IPS DF 6.9 (cell line): ENCODE measurements at regions not wholly inside any gene's neighbourhood (a gene's known extent, or its start where the extent isn't known, plus 50 kb on each side); places are given as distances from the start of the nearest gene placed in this dataset.

Source experiments
- DNase-seq: peaks from one replicate; pipeline ENCODE4 v3.0.0-alpha.2; 2013; ENCODE audit warnings: low read depth, low spot score
- H3K27ac ChIP-seq: one replicate; pipeline ENCODE4 v1.5.1; 2013; ENCODE audit warnings: low read length, control low read depth
- H3K27me3 ChIP-seq: 2 replicates; pipeline ENCODE4 v1.6.1; 2013; ENCODE audit warnings: mild to moderate bottlenecking, low read length; ENCODE audit not compliant: control insufficient read depth, insufficient read depth
- H3K36me3 ChIP-seq: 2 replicates; pipeline ENCODE4 v1.6.1; 2013; ENCODE audit warnings: low read length; ENCODE audit not compliant: control insufficient read depth, insufficient read depth
- H3K4me1 ChIP-seq: 2 replicates; pipeline ENCODE4 v1.6.1; 2013; ENCODE audit warnings: low read length; ENCODE audit not compliant: control insufficient read depth, insufficient read depth
- H3K4me3 ChIP-seq: 2 replicates; pipeline ENCODE4 v1.5.1; 2013; ENCODE audit warnings: mild to moderate bottlenecking, low read length
- H3K9me3 ChIP-seq: 2 replicates; pipeline ENCODE4 v1.6.1; 2013; ENCODE audit warnings: low read length, inconsistent platforms; ENCODE audit not compliant: control insufficient read depth, insufficient read depth
- WGBS: extraction: QIAGEN DNeasy Blood & Tissue Kit; methylation state at CpG from one replicate; pipeline ENCODE4 v1.1.7; 2013; ENCODE audit warnings: mixed read lengths, missing lambda C conversion rate; ENCODE audit not compliant: insufficient read length, insufficient coverage; 5-methylcytosine and 5-hydroxymethylcytosine counted together

- no peaks in the 10 kb centered on the region for H3K4me1 ChIP-seq
- no peaks in the 10 kb centered on the region for H3K36me3 ChIP-seq
- no CpG with 5 or more reads among the region's 16 CpGs for WGBS
- no peak overlapping the region for H3K4me3 ChIP-seq
- no peak overlapping the region for H3K27ac ChIP-seq
- H3K9me3 ChIP-seq, result no peaks in the 10 kb centered on the region
- no peak for DNase-seq
- H3K27me3 ChIP-seq, result no peaks in the 10 kb centered on the region
These were observed 1214.3 kb upstream of the RAG2 start for GRCh38 chr11:37812281-37812880.

GRCh38 chr11:37811349-37811748 is 1213.3 kb upstream of the RAG2 start:
- H3K4me1 ChIP-seq, result no peaks in the 10 kb centered on the region
- no peak for DNase-seq
- no peaks in the 10 kb centered on the region for H3K9me3 ChIP-seq
- H3K4me3 ChIP-seq, result no peak overlapping the region
- H3K27ac ChIP-seq, result no peak overlapping the region
- no peaks in the 10 kb centered on the region for H3K27me3 ChIP-seq
- H3K36me3 ChIP-seq, result no peaks in the 10 kb centered on the region
- no CpG with 5 or more reads among the region's 7 CpGs for WGBS

GRCh38 chr11:37804666-37805065 is 1206.6 kb upstream of the RAG2 start:
- H3K4me3 ChIP-seq, result no peak overlapping the region
- H3K9me3 ChIP-seq, result no peaks in the 10 kb centered on the region
- no peaks in the 10 kb centered on the region for H3K36me3 ChIP-seq
- no peaks in the 10 kb centered on the region for H3K27me3 ChIP-seq
- DNase-seq, result no peak
- no CpG with 5 or more reads among the region's 2 CpGs for WGBS
- no peaks in the 10 kb centered on the region for H3K4me1 ChIP-seq
- no peak overlapping the region for H3K27ac ChIP-seq

GRCh38 chr11:37788141-37788877 is 1190.3 kb upstream of the RAG2 start:
- Histone ChIP-seq H3K36me3 (no peaks in the 10 kb centered on the region), H3K27ac (no peak overlapping the region), H3K9me3 (no peaks in the 10 kb centered on the region), H3K4me3 (no peak overlapping the region), H3K4me1 (no peaks in the 10 kb centered on the region), H3K27me3 (no peaks in the 10 kb centered on the region)
- no peak for DNase-seq
- WGBS, result no CpG with 5 or more reads among the region's 5 CpGs

- no peak overlapping the region for H3K4me3 ChIP-seq
- H3K27ac ChIP-seq, result no peak overlapping the region
- H3K36me3 ChIP-seq, result no peaks in the 10 kb centered on the region
- H3K4me1 ChIP-seq, result no peaks in the 10 kb centered on the region
- WGBS, result no CpG with 5 or more reads among the region's 1 CpG
- no peak for DNase-seq
- H3K9me3 ChIP-seq, result no peaks in the 10 kb centered on the region
- H3K27me3 ChIP-seq, result no peaks in the 10 kb centered on the region
These were observed 1188.2 kb upstream of the RAG2 start for GRCh38 chr11:37786214-37786755.

GRCh38 chr11:37774441-37774840 is 1176.4 kb upstream of the RAG2 start:
- H3K4me1 ChIP-seq, result no peaks in the 10 kb centered on the region
- H3K36me3 ChIP-seq, result no peaks in the 10 kb centered on the region
- no peak overlapping the region for H3K4me3 ChIP-seq
- H3K27me3 ChIP-seq, result no peaks in the 10 kb centered on the region
- no peaks in the 10 kb centered on the region for H3K9me3 ChIP-seq
- no peak overlapping the region for H3K27ac ChIP-seq
- no peak for DNase-seq
- WGBS, result no CpG with 5 or more reads among the region's 8 CpGs

GRCh38 chr11:37770145-37770544 is 1172.1 kb upstream of the RAG2 start:
- Histone ChIP-seq H3K9me3 (no peaks in the 10 kb centered on the region), H3K27me3 (no peaks in the 10 kb centered on the region), H3K4me3 (no peak overlapping the region), H3K36me3 (no peaks in the 10 kb centered on the region), H3K4me1 (no peaks in the 10 kb centered on the region), H3K27ac (no peak overlapping the region)
- no CpG with 5 or more reads among the region's 1 CpG for WGBS
- no peak for DNase-seq

- Histone ChIP-seq H3K36me3 (no peaks in the 10 kb centered on the region), H3K27me3 (no peaks in the 10 kb centered on the region), H3K27ac (no peak overlapping the region), H3K4me3 (no peak overlapping the region), H3K4me1 (no peaks in the 10 kb centered on the region), H3K9me3 (no peaks in the 10 kb centered on the region)
- no peak for DNase-seq
- WGBS, result no CpG with 5 or more reads among the region's 3 CpGs
These were observed 1164.0 kb upstream of the RAG2 start for GRCh38 chr11:37762079-37762478.

- H3K27me3 ChIP-seq, result no peaks in the 10 kb centered on the region
- H3K36me3 ChIP-seq, result no peaks in the 10 kb centered on the region
- no peaks in the 10 kb centered on the region for H3K4me1 ChIP-seq
- no peak overlapping the region for H3K27ac ChIP-seq
- WGBS, result no CpG with 5 or more reads among the region's 1 CpG
- DNase-seq, result no peak
- H3K9me3 ChIP-seq, result no peaks in the 10 kb centered on the region
- H3K4me3 ChIP-seq, result no peak overlapping the region
These were observed 1157.5 kb upstream of the RAG2 start for GRCh38 chr11:37755521-37755920.

GRCh38 chr11:37748641-37749040 is 1150.6 kb upstream of the RAG2 start:
- DNase-seq, result no peak
- no peak overlapping the region for H3K27ac ChIP-seq
- no peaks in the 10 kb centered on the region for H3K27me3 ChIP-seq
- no peaks in the 10 kb centered on the region for H3K36me3 ChIP-seq
- H3K4me3 ChIP-seq, result no peak overlapping the region
- H3K9me3 ChIP-seq, result no peaks in the 10 kb centered on the region
- H3K4me1 ChIP-seq, result no peaks in the 10 kb centered on the region

- WGBS, result no CpG with 5 or more reads among the region's 2 CpGs
- H3K9me3 ChIP-seq, result no peaks in the 10 kb centered on the region
- H3K27me3 ChIP-seq, result no peaks in the 10 kb centered on the region
- H3K36me3 ChIP-seq, result no peaks in the 10 kb centered on the region
- H3K4me1 ChIP-seq, result no peaks in the 10 kb centered on the region
- H3K4me3 ChIP-seq, result no peak overlapping the region
- DNase-seq, result no peak
- no peak overlapping the region for H3K27ac ChIP-seq
These were observed 1149.1 kb upstream of the RAG2 start for GRCh38 chr11:37747121-37747520.
